ENCODE measurements at regions not wholly inside any gene's neighbourhood (a gene's known extent, or its start where the extent isn't known, plus 50 kb on each side); places are given as distances from the start of the nearest gene placed in this dataset.

GRCh38 chr5:110900829-110901228, 162.0 kb downstream of the SLC25A46 start:
- Histone ChIP-seq H3K79me1 (ENCODE audit: low read depth, low read length) (no peaks in the 10 kb centered on the region), H3K36me3 (ENCODE audit: control insufficient read depth in 2 of 4, insufficient read depth in 4 of 4, low read length in 3 of 4) (no peaks in the 10 kb centered on the region), H3K27me3 (replicated peaks in 1 of 4; ENCODE audit: control insufficient read depth in 3 of 4, extremely low read depth in 1 of 4, insufficient read depth in 3 of 4, low read length in 3 of 4) (no peaks in the 10 kb centered on the region), H3K4me1 (replicated peaks in 1 of 4; ENCODE audit: control insufficient read depth in 3 of 4, insufficient read depth in 4 of 4, low read length in 3 of 4) (peaks cover 0 to 4% (median 2%) of the 10 kb centered on the region in 4 experiments; a peak in 2 of 7 replicates), H4K5ac (ENCODE audit: insufficient read length, low read depth, low read length) (peak overlapping the region; percentile 66), H3K4ac (replicated peaks; ENCODE audit: insufficient read length, low read depth, low read length) (no peak overlapping the region), H2BK120ac (replicated peaks; ENCODE audit: low read depth, low read length) (no peak overlapping the region), H2BK5ac (ENCODE audit: low read depth, low read length) (no peak overlapping the region), H3K27ac (ENCODE audit: low read depth, low read length) (no peak overlapping the region), H4K91ac (replicated peaks; ENCODE audit: insufficient read length, low read length) (no peak overlapping the region), H3K23ac (ENCODE audit: insufficient read length) (no peak overlapping the region), H3K4me2 (ENCODE audit: insufficient read depth in 1 of 2, low read depth in 2 of 2, low read length in 2 of 2) (no peak overlapping the region), H2BK12ac (ENCODE audit: low read depth, low read length) (no peak overlapping the region), H3K56ac (replicated peaks; ENCODE audit: insufficient read length, low read depth, low read length) (no peak overlapping the region), H3K14ac (ENCODE audit: insufficient read length) (no peak overlapping the region), H2AK5ac (ENCODE audit: low read depth, low read length) (no peak overlapping the region), H4K20me1 (replicated peaks in 1 of 2; ENCODE audit: control insufficient read depth in 1 of 2, insufficient read depth in 2 of 2, low read length in 2 of 2) (no peaks in the 10 kb centered on the region), H2BK15ac (ENCODE audit: low read length) (no peak overlapping the region), H2BK20ac (ENCODE audit: low read length) (no peak overlapping the region), H2AFZ (ENCODE audit: low read length) (no peak overlapping the region), H3K79me2 (ENCODE audit: control insufficient read depth in 1 of 2, insufficient read depth in 2 of 2, low read length in 2 of 2) (no peaks in the 10 kb centered on the region), H3K23me2 (ENCODE audit: low read depth, low read length) (no peaks in the 10 kb centered on the region), H3K4me3 (ENCODE audit: extremely low read depth in 1 of 4, insufficient read depth in 2 of 4, low read depth in 3 of 4, low read length in 4 of 4) (no peak overlapping the region), H3K9me3 (ENCODE audit: insufficient read depth in 2 of 2, low read depth in 1 of 2, low read length in 1 of 2) (no peaks in the 10 kb centered on the region), H3K18ac (ENCODE audit: extremely low read depth, low read length) (no peak overlapping the region), H4K8ac (ENCODE audit: extremely low read depth, insufficient read depth, low read length) (no peak overlapping the region), H3K9ac (replicated peaks in 1 of 4; ENCODE audit: extremely low read depth in 1 of 4, low read depth in 3 of 4, low read length in 3 of 4) (no peak overlapping the region)
- ChIA-PET POLR2A (ENCODE audit: partially characterized antibody) (no interaction called here), CTCF (ENCODE audit: partially characterized antibody) (no interaction called here)
- no peak for DNase-seq (ENCODE audit: low read depth in 1 of 2, low spot score in 2 of 2)
- 66% methylated on average over 2 of the region's 2 CpGs; no CpG with 5 or more reads in 1 of the 2 experiments for WGBS, 2 experiments (ENCODE audit: extremely low coverage in 1 of 2, insufficient coverage in 1 of 2, insufficient read length in 1 of 2, insufficient replicate concordance in 2 of 2, low coverage in 1 of 2, low lambda C conversion rate in 2 of 2, missing lambda C conversion rate in 1 of 2)
- no peak for FAIRE-seq
- TF ChIP-seq CEBPB (IDR thresholded peaks at IDR 0.05; ENCODE audit: low read depth, low read length) (no peak), TAF7 (optimal IDR thresholded peaks at IDR 0.05; ENCODE audit: borderline replicate concordance, low read depth, low read length) (no peak), SIX5 (IDR thresholded peaks at IDR 0.05; ENCODE audit: low read depth, low read length) (no peak), RAD21 (IDR thresholded peaks at IDR 0.05 in 1 of 2, conservative IDR thresholded peaks at IDR 0.05 in 1 of 2; ENCODE audit: low read depth in 2 of 2, low read length in 2 of 2) (no peak), ATF2 (IDR thresholded peaks at IDR 0.05; ENCODE audit: low read length) (no peak), YY1 (IDR thresholded peaks at IDR 0.05; ENCODE audit: low read depth, low read length) (no peak), JUN (IDR thresholded peaks at IDR 0.05; ENCODE audit: low read depth, low read length) (no peak), EP300 (IDR thresholded peaks at IDR 0.05; ENCODE audit: borderline replicate concordance in 1 of 2, low read depth in 2 of 2, low read length in 2 of 2) (no peak), POLR2AphosphoS5 (IDR thresholded peaks at IDR 0.05; ENCODE audit: low read depth, low read length) (no peak)
